GM12872 (cell line): ENCODE measurements at regions not wholly inside any gene's neighbourhood (a gene's known extent, or its start where the extent isn't known, plus 50 kb on each side); places are given as distances from the start of the nearest gene placed in this dataset.

Experiments
- CTCF ChIP-seq: IDR thresholded peaks from 3 replicates; pipeline ENCODE4 v1.5.1; 2011; ENCODE audit warnings: low read depth, mild to moderate bottlenecking, low read length, moderate library complexity; ENCODE audit not compliant: insufficient read depth

GRCh38 chr20:51936377-51936776 is 134.1 kb upstream of the SALL4 start:
- no peak for TF ChIP-seq CTCF

GRCh38 chr20:51935003-51935358 is 132.7 kb upstream of the SALL4 start:
- no peak for TF ChIP-seq CTCF

GRCh38 chr20:51934301-51935002 is 132.1 kb upstream of the SALL4 start:
- TF ChIP-seq CTCF: no peak

- no peak for TF ChIP-seq CTCF
Observed at GRCh38 chr20:51931371-51931781, 129.1 kb upstream of the SALL4 start.

GRCh38 chr20:51930775-51931174 is 128.5 kb upstream of the SALL4 start:
- no peak for TF ChIP-seq CTCF

- TF ChIP-seq CTCF: no peak
Observed at GRCh38 chr20:51928931-51929330, 126.6 kb upstream of the SALL4 start.

GRCh38 chr20:51926670-51927305 is 124.5 kb upstream of the SALL4 start:
- TF ChIP-seq CTCF: no peak
